ENCODE measurements at regions not wholly inside any gene's neighbourhood (a gene's known extent, or its start where the extent isn't known, plus 50 kb on each side); places are given as distances from the start of the nearest gene placed in this dataset.
"Not testable (repeated sequence)": the region's sequence is repeated elsewhere in the genome, so short reads cannot be mapped to it uniquely, and the experiment has no call there.

GRCh38 chr3:145422556-145422955 lies 738.4 kb downstream of the PLOD2 start:
- DNase-seq (ENCODE audit: low spot score), result no peak

GRCh38 chr3:145427355-145427754 lies 733.6 kb downstream of the PLOD2 start:
- DNase-seq (ENCODE audit: low spot score), result no peak

GRCh38 chr3:145429546-145429945 lies 731.4 kb downstream of the PLOD2 start:
- no peak for DNase-seq (ENCODE audit: low spot score)

- DNase-seq (ENCODE audit: low spot score), result no peak
Observed at GRCh38 chr3:145448436-145448835, 712.5 kb downstream of the PLOD2 start.

- DNase-seq (ENCODE audit: low spot score), result no peak
Observed at GRCh38 chr3:145450018-145450682, 710.8 kb downstream of the PLOD2 start.

- DNase-seq (ENCODE audit: low spot score), result no peak
Observed at GRCh38 chr3:145457825-145458552, 703.0 kb downstream of the PLOD2 start.

GRCh38 chr3:145459681-145460080 lies 701.3 kb downstream of the PLOD2 start:
- DNase-seq (ENCODE audit: low spot score), result not testable (repeated sequence)

- DNase-seq (ENCODE audit: low spot score), result no peak
Observed at GRCh38 chr3:145471976-145472375, 689.0 kb downstream of the PLOD2 start.

- not testable (repeated sequence) for DNase-seq (ENCODE audit: low spot score)
Observed at GRCh38 chr3:145482735-145483134, 678.2 kb downstream of the PLOD2 start.

- no peak for DNase-seq (ENCODE audit: low spot score)
Observed at GRCh38 chr3:145483992-145484391, 677.0 kb downstream of the PLOD2 start.

- DNase-seq (ENCODE audit: low spot score), result no peak
Observed at GRCh38 chr3:145489011-145489410, 672.0 kb downstream of the PLOD2 start.

GRCh38 chr3:145490088-145491048 lies 670.6 kb downstream of the PLOD2 start:
- DNase-seq (ENCODE audit: low spot score), result no peak

- DNase-seq (ENCODE audit: low spot score), result no peak
Observed at GRCh38 chr3:145492456-145492855, 668.5 kb downstream of the PLOD2 start.

GRCh38 chr3:145517416-145517815 lies 643.6 kb downstream of the PLOD2 start:
- not testable (repeated sequence) for DNase-seq (ENCODE audit: low spot score)

- DNase-seq (ENCODE audit: low spot score), result no peak
Observed at GRCh38 chr3:145518639-145519038, 642.3 kb downstream of the PLOD2 start.

- DNase-seq (ENCODE audit: low spot score), result no peak
Observed at GRCh38 chr3:145519398-145520047, 641.5 kb downstream of the PLOD2 start.

GRCh38 chr3:145522179-145522578 lies 638.8 kb downstream of the PLOD2 start:
- DNase-seq (ENCODE audit: low spot score), result no peak

GRCh38 chr3:145522893-145523651 lies 637.9 kb downstream of the PLOD2 start:
- DNase-seq (ENCODE audit: low spot score), result no peak

GRCh38 chr3:145531548-145531947 lies 629.4 kb downstream of the PLOD2 start:
- DNase-seq (ENCODE audit: low spot score), result no peak

- DNase-seq (ENCODE audit: low spot score), result no peak
Observed at GRCh38 chr3:145533696-145534095, 627.3 kb downstream of the PLOD2 start.

GRCh38 chr3:145536461-145536860 lies 624.5 kb downstream of the PLOD2 start:
- DNase-seq (ENCODE audit: low spot score), result no peak
